HG03097 (cell line): ENCODE measurements at regions not wholly inside any gene's neighbourhood (a gene's known extent, or its start where the extent isn't known, plus 50 kb on each side); places are given as distances from the start of the nearest gene placed in this dataset.
"Not testable (repeated sequence)": the region's sequence is repeated elsewhere in the genome, so short reads cannot be mapped to it uniquely, and the experiment has no call there.

Experiments used
- ATAC-seq: cut with Tn5 transposase; IDR thresholded peaks from one replicate; pipeline ENCODE4 v1.9.1; 2021; ENCODE audit not compliant: unreplicated experiment, low FRiP score

GRCh38 chr1:213415691-213416380 lies 364.8 kb downstream of the RPS6KC1 start:
- no peak for ATAC-seq

GRCh38 chr1:213416461-213417224 lies 365.6 kb downstream of the RPS6KC1 start:
- no peak for ATAC-seq

- no peak for ATAC-seq
Observed at GRCh38 chr1:213417225-213417820, 366.3 kb downstream of the RPS6KC1 start.

GRCh38 chr1:213417846-213418245 lies 366.8 kb downstream of the RPS6KC1 start:
- ATAC-seq: no peak

GRCh38 chr1:213418268-213419071 lies 367.4 kb downstream of the RPS6KC1 start:
- ATAC-seq: no peak

GRCh38 chr1:213419401-213420030 lies 368.5 kb downstream of the RPS6KC1 start:
- no peak for ATAC-seq

- not testable (repeated sequence) for ATAC-seq
Observed at GRCh38 chr1:213421178-213421577, 370.1 kb downstream of the RPS6KC1 start.

GRCh38 chr1:213423041-213423440 lies 372.0 kb downstream of the RPS6KC1 start:
- no peak for ATAC-seq

GRCh38 chr1:213423605-213424004 lies 372.6 kb downstream of the RPS6KC1 start:
- no peak for ATAC-seq

GRCh38 chr1:213425376-213426030 lies 374.5 kb downstream of the RPS6KC1 start:
- ATAC-seq: no peak

- no peak for ATAC-seq
Observed at GRCh38 chr1:213429642-213430041, 378.6 kb downstream of the RPS6KC1 start.

GRCh38 chr1:213435715-213436114 lies 384.7 kb downstream of the RPS6KC1 start:
- no peak for ATAC-seq

GRCh38 chr1:213438339-213438738 lies 387.3 kb downstream of the RPS6KC1 start:
- ATAC-seq: no peak

GRCh38 chr1:213439703-213440102 lies 388.7 kb downstream of the RPS6KC1 start:
- ATAC-seq: no peak

- no peak for ATAC-seq
Observed at GRCh38 chr1:213440766-213441165, 389.7 kb downstream of the RPS6KC1 start.

GRCh38 chr1:213443415-213443814 lies 392.4 kb downstream of the RPS6KC1 start:
- ATAC-seq: no peak

- ATAC-seq: no peak
Observed at GRCh38 chr1:213444224-213444623, 393.2 kb downstream of the RPS6KC1 start.

GRCh38 chr1:213446496-213446895 lies 395.5 kb downstream of the RPS6KC1 start:
- no peak for ATAC-seq

- ATAC-seq: no peak
Observed at GRCh38 chr1:213448360-213448759, 397.3 kb downstream of the RPS6KC1 start.

GRCh38 chr1:213448776-213449175 lies 397.7 kb downstream of the RPS6KC1 start:
- ATAC-seq: no peak
